GM21360 (cell line): ENCODE measurements at regions not wholly inside any gene's neighbourhood (a gene's known extent, or its start where the extent isn't known, plus 50 kb on each side); places are given as distances from the start of the nearest gene placed in this dataset.
A peak's percentile ranks its signal among the peaks of the same experiment; 100 is the strongest.

ENCODE experiments used
- ATAC-seq: cut with Tn5 transposase; IDR thresholded peaks from one replicate; pipeline ENCODE4 v1.9.1; 2021; ENCODE audit warnings: mild to moderate bottlenecking, moderate library complexity; ENCODE audit not compliant: unreplicated experiment

GRCh38 chr3:156760333-156760732 is 65.8 kb upstream of the LEKR1 start:
- ATAC-seq, result peak; percentile 56

DNA sequence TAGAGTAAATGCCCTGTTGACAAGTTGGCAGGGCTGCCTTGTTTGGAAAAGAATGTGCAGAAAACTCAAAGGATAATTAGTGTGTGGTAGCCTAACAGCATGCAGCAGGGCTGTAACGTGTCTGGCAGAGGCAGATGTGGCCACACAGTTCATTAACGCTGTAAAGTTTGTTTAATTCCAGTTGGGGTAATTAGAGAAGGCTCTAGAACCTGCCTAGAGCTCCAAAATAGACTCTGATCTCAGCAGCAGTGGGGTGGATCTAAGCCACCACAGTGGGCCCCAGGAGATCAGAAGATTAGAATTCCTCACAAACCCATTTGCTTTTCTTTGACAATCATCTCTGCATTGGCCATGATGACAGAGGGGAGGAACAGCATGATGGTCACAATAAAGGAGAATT is 65.1 kb upstream of the LEKR1 start:
- ATAC-seq, result no peak

GRCh38 chr3:156761713-156762451 is 64.3 kb upstream of the LEKR1 start:
- ATAC-seq, result no peak

DNA sequence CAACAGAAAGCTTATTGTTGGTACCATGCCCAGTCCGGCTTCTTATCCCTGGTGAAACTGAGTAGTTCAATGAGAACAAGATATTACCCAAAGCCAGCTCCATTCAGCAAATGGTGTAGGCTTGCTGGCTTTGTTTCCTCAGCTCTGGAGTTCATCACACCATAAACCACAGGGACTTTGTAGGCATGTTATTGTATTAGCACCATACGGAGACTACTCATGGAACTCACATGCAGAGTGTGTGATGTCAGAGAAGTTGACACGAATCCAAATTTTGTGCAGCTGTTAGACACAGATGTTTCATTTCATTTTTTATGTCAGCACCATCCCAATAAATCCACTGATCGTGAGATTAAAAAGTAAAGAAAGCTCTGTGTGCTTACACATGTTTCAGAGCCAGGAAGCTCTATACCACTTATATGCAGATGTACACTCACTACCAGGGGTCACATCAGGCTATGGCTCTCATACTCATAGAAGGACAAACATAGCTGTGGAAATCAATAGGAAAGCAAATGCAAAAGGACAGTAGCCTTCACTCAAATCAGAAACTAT is 63.4 kb upstream of the LEKR1 start:
- no peak for ATAC-seq

- no peak for ATAC-seq
These were observed 62.8 kb upstream of the LEKR1 start for GRCh38 chr3:156763386-156763785.

DNA sequence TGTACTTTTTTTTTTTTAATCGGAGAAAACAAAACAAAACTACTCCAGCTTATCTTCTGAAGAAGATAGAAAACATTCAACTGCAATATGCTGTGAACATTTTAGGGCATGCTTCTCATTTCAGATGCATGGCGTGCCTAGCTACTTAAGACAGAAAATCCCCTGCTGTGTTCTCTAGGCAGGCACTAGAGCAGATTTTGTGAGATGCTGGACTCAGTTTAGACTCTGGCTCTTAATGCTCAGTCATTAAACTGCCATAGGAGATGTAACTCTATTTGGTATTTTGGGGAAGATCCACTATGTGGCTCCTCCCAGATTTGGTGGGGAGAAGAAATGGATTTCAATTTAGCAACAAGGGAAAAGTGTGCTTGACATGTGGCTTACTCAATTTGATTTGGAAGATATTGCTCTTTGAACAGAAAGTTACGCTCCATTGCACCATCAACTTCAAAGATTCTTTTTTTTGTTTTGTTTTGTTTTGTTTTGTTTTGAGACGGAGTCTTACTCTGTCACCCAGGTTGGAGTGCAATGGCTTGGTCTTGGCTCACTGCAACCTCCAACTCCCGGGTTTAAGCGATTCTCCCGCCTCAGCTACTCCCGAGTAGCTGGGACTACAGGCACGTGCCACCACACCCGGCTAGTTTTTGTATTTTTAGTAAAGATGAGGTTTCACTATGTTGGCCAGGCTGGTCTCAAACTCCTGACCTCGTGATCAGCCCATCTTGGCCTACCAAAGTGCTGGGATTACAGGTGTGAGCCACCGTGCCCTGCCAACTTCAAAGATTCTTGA is 62.0 kb upstream of the LEKR1 start:
- no peak for ATAC-seq

DNA sequence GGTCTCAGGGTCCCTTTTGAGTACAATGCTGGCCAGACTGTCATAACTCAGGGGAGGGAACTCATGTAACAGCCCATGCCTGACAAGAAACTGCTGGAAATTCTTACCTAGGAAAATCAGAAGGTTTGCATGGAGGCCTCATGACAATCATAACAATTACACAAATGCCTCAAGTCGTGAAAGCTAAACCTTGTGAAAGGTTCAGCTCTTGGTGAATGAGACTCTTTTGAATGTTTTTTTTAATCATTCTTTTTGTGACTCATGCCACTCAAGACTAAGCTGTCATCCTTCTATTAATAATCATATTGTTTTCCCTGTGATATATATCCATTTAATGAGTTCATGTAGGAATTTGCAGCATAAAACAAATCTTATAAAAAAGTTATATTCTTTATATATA is 61.4 kb upstream of the LEKR1 start:
- no peak for ATAC-seq

DNA sequence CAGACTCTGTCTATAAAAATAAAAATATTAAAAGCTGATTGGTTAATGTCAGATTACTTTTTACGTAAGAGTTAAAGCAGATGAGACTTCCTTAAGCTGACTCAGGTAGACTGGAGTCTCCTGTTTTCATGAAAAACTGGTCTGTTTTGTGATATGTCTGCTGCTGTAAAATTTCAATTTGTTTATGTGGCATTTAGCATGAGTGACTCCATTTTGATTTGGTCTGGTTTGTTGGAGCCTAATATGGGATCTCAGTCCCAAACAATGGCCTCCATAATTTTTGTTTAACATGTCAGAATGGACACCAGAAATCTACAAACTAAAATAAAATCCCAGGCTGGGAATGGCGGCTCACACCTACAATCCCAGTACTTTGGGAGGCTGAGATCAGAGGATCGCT is 57.8 kb upstream of the LEKR1 start:
- no peak for ATAC-seq

DNA sequence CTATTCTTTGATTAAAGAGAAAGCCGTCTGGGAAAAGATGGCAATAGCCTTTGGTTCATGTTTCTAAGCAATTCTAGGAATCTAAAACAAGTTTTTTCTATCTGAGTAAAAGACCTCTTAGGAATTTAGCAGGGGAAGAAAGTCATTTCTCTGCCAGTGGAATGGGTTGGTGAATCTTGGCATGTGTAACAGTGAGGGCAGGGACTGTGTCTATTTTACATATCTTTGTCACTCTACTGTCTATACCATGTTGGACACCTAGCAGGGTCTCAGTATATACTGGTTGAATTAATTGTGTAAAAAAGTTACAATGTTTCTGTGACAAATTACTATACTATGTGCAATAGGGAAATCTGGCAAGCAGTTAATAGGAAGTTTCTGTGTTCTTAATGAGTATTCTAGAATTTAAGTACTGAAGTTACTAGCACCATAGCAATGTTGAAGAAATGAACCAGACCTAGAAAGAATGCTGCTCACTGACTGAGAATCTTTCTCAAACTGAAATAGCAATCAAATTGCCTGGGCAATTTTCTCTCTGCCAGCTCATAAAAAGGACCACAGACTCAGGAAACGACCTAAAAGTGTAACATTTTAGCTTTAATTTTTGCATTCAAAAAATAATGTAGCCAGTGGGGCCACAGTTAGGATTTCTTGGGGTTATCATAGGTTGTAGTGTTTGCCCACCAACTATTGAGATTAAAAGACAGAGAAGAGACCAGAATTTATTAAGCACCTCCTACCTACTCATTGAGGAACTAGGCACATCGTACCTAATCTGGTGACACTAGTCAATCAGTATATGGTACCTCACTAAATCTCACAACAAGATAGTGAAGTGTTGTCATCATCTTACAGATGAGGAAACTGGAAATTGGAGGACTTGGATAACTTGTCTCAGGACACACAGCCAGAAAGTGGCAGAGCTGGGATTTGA is 56.2 kb upstream of the LEKR1 start:
- ATAC-seq, result no peak

- ATAC-seq, result no peak
These were observed 55.3 kb upstream of the LEKR1 start for GRCh38 chr3:156770699-156771414.

DNA sequence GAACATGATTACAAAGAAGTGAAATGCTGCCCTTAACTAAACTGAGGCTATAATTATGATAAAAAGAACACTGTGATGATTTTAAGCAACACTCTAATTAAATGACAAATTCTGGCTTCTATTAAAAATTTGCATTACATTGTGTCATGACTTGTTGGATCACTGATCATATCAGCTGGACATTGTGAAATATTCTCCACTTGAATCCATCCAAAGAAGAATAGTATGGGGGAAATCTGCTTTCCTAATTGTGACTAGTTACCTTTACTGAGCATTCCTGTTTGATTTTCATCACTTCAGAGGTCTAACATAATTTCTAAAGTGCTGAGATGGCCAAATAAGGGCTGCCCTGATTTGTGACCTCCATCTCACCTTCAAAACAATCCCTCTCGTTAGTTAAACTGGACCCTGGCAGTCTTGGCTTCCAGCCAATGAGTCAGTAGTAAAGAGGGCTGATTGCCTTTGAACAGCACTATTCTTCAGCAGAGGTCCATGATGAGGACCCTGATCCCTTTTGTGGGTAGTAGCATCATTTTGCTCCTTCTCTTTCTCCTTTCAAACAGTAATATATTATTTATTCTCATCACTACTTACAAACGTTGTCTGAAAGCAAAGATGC is 53.5 kb upstream of the LEKR1 start:
- no peak for ATAC-seq

GRCh38 chr3:156776031-156776430 is 50.1 kb upstream of the LEKR1 start:
- no peak for ATAC-seq
